CD8-positive, alpha-beta memory T cell (primary cell): ENCODE measurements at regions not wholly inside any gene's neighbourhood (a gene's known extent, or its start where the extent isn't known, plus 50 kb on each side); places are given as distances from the start of the nearest gene placed in this dataset.
"Not testable (repeated sequence)": the region's sequence is repeated elsewhere in the genome, so short reads cannot be mapped to it uniquely, and the experiment has no call there.

ENCODE experiments used
- CTCF ChIA-PET: fragments of 350-600 bp; sonication (Branson Sonifier 250); formaldehyde crosslinking; loops from one replicate; lab custom pipeline; 2021; ENCODE audit warnings: antibody characterized with exemption; lab: Charles Lee
- POLR2A ChIA-PET: fragments of 350-600 bp; sonication (Branson Sonifier 250); formaldehyde crosslinking; loops from one replicate; lab custom pipeline; 2021; ENCODE audit warnings: antibody characterized with exemption; lab: Charles Lee
- DNase-seq, 5 donors: peaks; one replicate each; pipeline versions ENCODE4 v3.0.0 to v3.0.0-alpha.2; 2020 to 2022; ENCODE audit warnings: mixed read lengths in 1 of 5
- H3K27ac ChIP-seq: one replicate; pipeline ENCODE4 v1.7.0; 2013; ENCODE audit warnings: low read depth, mild to moderate bottlenecking, low read length, moderate library complexity
- H3K27me3 ChIP-seq: 2 replicates; pipeline ENCODE4 v1.7.0; 2013; ENCODE audit warnings: low read length, mild to moderate bottlenecking; ENCODE audit not compliant: insufficient read depth, poor library complexity, severe bottlenecking
- H3K36me3 ChIP-seq: 2 replicates; pipeline ENCODE4 v1.7.0; 2013; ENCODE audit warnings: mild to moderate bottlenecking, low read length, moderate library complexity; ENCODE audit not compliant: insufficient read depth
- H3K4me1 ChIP-seq: 2 replicates; pipeline ENCODE4 v1.7.0; 2013; ENCODE audit warnings: mild to moderate bottlenecking, low read length, moderate library complexity; ENCODE audit not compliant: insufficient read depth
- H3K4me3 ChIP-seq: 2 replicates; pipeline ENCODE4 v1.7.0; 2013; ENCODE audit warnings: mild to moderate bottlenecking, low read length
- H3K9me3 ChIP-seq: 2 replicates; pipeline ENCODE4 v1.7.0; 2013; ENCODE audit warnings: mild to moderate bottlenecking, low read length
- H3K27ac Mint-ChIP-seq, 8 donors: one replicate each; pipeline ENCODE4 v1.8.0; 2020 to 2021; ENCODE audit warnings: mixed read lengths in 8 of 8, mild to moderate bottlenecking in 6 of 8, inconsistent platforms in 3 of 8, moderate library complexity in 3 of 8
- H3K27me3 Mint-ChIP-seq, 2 donors: one replicate each; pipeline ENCODE4 v1.8.0; 2020 to 2021; ENCODE audit warnings: mixed read lengths in 2 of 2, mild to moderate bottlenecking in 1 of 2, moderate library complexity in 1 of 2
- H3K36me3 Mint-ChIP-seq, 3 donors: one replicate each; pipeline ENCODE4 v1.8.0; 2020 to 2021; ENCODE audit warnings: mixed read lengths in 3 of 3, inconsistent platforms in 1 of 3, mild to moderate bottlenecking in 1 of 3
- H3K4me1 Mint-ChIP-seq, 3 donors: one replicate each; pipeline ENCODE4 v1.8.0; 2020 to 2021; ENCODE audit warnings: mixed read lengths in 3 of 3, inconsistent platforms in 1 of 3, mild to moderate bottlenecking in 1 of 3
- H3K4me3 Mint-ChIP-seq, 7 donors: one replicate each; pipeline ENCODE4 v1.8.0; 2020 to 2021; ENCODE audit warnings: mixed read lengths in 7 of 7, mild to moderate bottlenecking in 6 of 7, moderate library complexity in 4 of 7, inconsistent platforms in 2 of 7
- H3K9me3 Mint-ChIP-seq, 5 donors: one replicate each; pipeline ENCODE4 v1.8.0; 2020 to 2022; ENCODE audit warnings: mixed read lengths in 5 of 5, mild to moderate bottlenecking in 3 of 5, moderate library complexity in 2 of 5, inconsistent platforms in 1 of 5

DNA sequence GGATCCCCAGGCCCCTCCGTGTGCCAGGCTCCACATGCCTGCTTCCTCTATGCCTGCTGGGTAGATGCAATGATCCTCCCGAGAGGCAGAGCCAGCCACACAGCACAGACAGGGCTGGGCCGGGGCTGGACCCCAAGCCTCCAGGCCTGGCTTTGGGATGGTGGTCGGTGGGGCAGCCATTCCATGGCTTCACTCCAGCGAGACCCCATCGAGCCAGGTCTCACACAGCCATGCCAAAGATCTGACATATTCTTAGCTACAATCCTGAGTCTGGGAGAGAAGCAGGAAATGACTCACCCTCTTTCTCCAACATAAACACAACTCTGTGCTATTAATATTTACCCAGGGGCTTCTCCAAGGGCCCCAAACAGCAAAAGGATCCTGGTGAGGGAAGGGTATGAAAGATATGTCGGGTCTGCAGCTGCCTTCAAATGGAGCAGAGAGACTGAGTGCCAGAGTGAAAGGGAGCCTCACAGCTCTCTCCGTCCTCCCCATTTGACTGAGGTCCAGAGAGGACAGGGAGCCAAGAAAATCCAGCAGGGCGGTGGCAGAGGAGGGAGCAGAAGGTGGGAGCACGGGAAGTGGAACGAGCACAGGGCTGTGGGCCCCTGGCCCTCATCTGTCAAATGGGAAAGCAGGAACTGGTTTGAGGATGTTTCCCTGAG, 639.5 kb downstream of the MATN1 start:
- Histone ChIP-seq H3K9me3 (no peaks in the 10 kb centered on the region), H3K27me3 (peaks cover 3% of the 10 kb centered on the region)
- CTCF ChIA-PET = no interaction called here

DNA sequence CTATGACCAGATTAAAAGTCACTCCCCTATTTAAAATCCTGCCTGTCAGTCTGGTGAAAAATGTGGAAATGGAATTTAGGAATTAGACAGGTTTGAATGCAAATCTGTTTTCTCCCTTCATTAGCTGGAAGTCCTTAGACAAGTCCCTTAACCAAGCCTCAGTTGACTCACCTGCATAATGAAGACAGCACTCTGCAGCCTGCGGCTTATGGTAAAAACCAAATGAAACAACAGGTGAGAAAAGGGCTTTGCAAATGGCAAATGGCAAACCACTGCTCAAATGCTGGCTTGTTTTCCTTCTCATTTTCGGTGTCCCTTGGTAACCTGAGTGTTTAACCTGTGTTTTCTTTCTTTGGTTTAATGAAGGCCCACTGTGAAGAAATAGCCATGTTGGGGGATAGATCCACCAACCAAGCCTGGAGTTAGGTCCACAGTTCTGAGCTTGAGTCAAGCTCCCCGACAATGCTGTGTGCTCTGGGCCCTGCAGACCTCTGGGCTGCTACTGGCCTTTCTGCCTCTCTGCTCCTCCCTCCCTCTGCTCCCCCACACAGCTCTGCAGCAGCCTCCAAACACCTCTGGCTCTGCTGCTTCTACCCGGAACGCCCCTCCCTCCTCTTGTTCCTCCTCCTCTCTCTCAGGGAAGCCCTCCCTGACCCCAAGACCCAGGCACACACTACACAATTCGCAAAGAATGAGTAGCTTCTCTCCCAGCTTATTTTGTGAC, 641.8 kb downstream of the MATN1 start:
- no peaks in the 10 kb centered on the region for H3K9me3 ChIP-seq
- peak overlapping the region in 2 of 8 donors; percentile 65 to 66 for H3K27ac Mint-ChIP-seq
- H3K4me1 Mint-ChIP-seq = peaks cover 0 to 3% (median 0%) of the 10 kb centered on the region in 3 donors
- no peaks in the 10 kb centered on the region for H3K4me1 ChIP-seq
- CTCF ChIA-PET = no interaction called here
- no peaks in the 10 kb centered on the region for H3K36me3 ChIP-seq
- no peaks in the 10 kb centered on the region for H3K9me3 Mint-ChIP-seq
- H3K27me3 Mint-ChIP-seq = peaks cover 17 to 52% of the 10 kb centered on the region in 2 donors
- no peak overlapping the region for H3K4me3 ChIP-seq
- peaks cover 0 to 4% (median 0%) of the 10 kb centered on the region in 3 donors for H3K36me3 Mint-ChIP-seq
- no peak for DNase-seq
- no peak overlapping the region for H3K27ac ChIP-seq
- no peaks in the 10 kb centered on the region for H3K27me3 ChIP-seq
- H3K4me3 Mint-ChIP-seq = no peak overlapping the region
- POLR2A ChIA-PET = no interaction called here

More for the DNA sequence above, 639.5 kb downstream of the MATN1 start:
- H3K27ac ChIP-seq = no peak overlapping the region
- no peak for DNase-seq
- POLR2A ChIA-PET = no interaction called here
- no peaks in the 10 kb centered on the region for H3K9me3 Mint-ChIP-seq
- peaks cover 0 to 4% (median 0%) of the 10 kb centered on the region in 3 donors for H3K36me3 Mint-ChIP-seq
- H3K4me3 ChIP-seq = no peak overlapping the region
- H3K4me3 Mint-ChIP-seq = no peak overlapping the region
- H3K4me1 ChIP-seq = no peaks in the 10 kb centered on the region
- H3K36me3 ChIP-seq = no peaks in the 10 kb centered on the region
- H3K27ac Mint-ChIP-seq = no peak overlapping the region
- peaks cover 23 to 72% of the 10 kb centered on the region in 2 donors for H3K27me3 Mint-ChIP-seq
- no peaks in the 10 kb centered on the region for H3K4me1 Mint-ChIP-seq

DNA sequence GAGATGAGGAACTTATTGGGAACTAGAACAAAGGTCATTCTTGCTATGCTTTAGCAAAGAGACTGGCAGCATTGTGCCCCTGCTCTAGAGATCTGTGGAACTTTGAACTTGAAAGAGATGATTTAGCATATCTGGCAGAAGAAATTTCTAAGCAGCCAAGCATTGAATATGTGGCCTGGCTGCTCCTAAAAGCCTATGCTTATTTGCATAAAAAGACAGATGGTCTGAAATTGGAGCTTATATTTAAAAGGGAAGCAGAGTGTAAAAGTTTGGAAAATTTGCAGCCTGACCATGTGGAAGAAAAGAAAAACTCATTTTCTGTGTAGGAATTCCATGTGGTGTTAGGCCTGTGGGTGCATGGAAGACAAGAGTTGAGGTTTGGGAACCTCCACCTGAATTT, 647.5 kb downstream of the MATN1 start:
- H3K27ac ChIP-seq, POLR2A ChIA-PET, H3K36me3 Mint-ChIP-seq, H3K9me3 Mint-ChIP-seq, H3K27ac Mint-ChIP-seq, H3K4me3 Mint-ChIP-seq, H3K36me3 ChIP-seq, H3K27me3 ChIP-seq, H3K4me3 ChIP-seq, H3K4me1 ChIP-seq, CTCF ChIA-PET, DNase-seq, H3K4me1 Mint-ChIP-seq, H3K9me3 ChIP-seq: not testable (repeated sequence)
- H3K27me3 Mint-ChIP-seq = peaks cover 11 to 19% of the 10 kb centered on the region in 2 donors

GRCh38 chr1:30068787-30069472, 654.5 kb downstream of the MATN1 start:
- POLR2A ChIA-PET = no interaction called here
- Histone ChIP-seq H3K4me3 (no peak overlapping the region), H3K27me3 (no peaks in the 10 kb centered on the region), H3K4me1 (no peaks in the 10 kb centered on the region), H3K27ac (no peak overlapping the region), H3K36me3 (no peaks in the 10 kb centered on the region), H3K9me3 (no peaks in the 10 kb centered on the region)
- Mint-ChIP-seq H3K9me3 (no peaks in the 10 kb centered on the region), H3K4me1 (no peaks in the 10 kb centered on the region), H3K4me3 (no peak overlapping the region), H3K36me3 (no peaks in the 10 kb centered on the region), H3K27ac (no peak overlapping the region), H3K27me3 (peaks cover 9 to 16% of the 10 kb centered on the region in 2 donors)
- CTCF ChIA-PET = no interaction called here
- no peak for DNase-seq

DNA sequence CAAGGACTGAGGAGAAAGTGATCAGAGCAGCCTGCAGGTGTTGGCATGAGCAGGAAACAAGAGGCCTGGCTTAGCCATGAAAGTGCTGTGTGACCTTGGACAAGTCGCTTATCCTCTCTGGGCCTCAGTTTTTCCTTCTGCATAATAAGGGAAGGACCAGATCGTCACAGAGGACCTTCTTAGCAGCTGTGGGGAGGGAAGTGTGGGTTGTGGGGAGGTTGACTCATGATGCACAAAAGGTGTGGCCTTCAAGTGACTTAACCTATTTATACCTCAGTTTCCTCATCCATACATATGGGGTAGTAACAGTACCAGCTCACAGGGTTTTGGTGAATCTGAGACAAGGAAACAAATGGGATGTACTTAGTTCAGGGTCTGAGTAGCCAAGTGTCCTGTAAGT, 658.8 kb downstream of the MATN1 start:
- DNase-seq = no peak
- peaks cover 3 to 4% of the 10 kb centered on the region in 2 donors for H3K27me3 Mint-ChIP-seq
- H3K9me3 Mint-ChIP-seq = no peaks in the 10 kb centered on the region
- no peaks in the 10 kb centered on the region for H3K4me1 Mint-ChIP-seq
- no peaks in the 10 kb centered on the region for H3K4me1 ChIP-seq
- POLR2A ChIA-PET = no interaction called here
- CTCF ChIA-PET = no interaction called here
- no peak overlapping the region for H3K4me3 Mint-ChIP-seq
- no peak overlapping the region for H3K27ac Mint-ChIP-seq
- H3K27ac ChIP-seq = no peak overlapping the region
- no peak overlapping the region for H3K4me3 ChIP-seq
- no peaks in the 10 kb centered on the region for H3K36me3 Mint-ChIP-seq
- no peaks in the 10 kb centered on the region for H3K36me3 ChIP-seq
- H3K9me3 ChIP-seq = no peaks in the 10 kb centered on the region
- H3K27me3 ChIP-seq = no peaks in the 10 kb centered on the region

DNA sequence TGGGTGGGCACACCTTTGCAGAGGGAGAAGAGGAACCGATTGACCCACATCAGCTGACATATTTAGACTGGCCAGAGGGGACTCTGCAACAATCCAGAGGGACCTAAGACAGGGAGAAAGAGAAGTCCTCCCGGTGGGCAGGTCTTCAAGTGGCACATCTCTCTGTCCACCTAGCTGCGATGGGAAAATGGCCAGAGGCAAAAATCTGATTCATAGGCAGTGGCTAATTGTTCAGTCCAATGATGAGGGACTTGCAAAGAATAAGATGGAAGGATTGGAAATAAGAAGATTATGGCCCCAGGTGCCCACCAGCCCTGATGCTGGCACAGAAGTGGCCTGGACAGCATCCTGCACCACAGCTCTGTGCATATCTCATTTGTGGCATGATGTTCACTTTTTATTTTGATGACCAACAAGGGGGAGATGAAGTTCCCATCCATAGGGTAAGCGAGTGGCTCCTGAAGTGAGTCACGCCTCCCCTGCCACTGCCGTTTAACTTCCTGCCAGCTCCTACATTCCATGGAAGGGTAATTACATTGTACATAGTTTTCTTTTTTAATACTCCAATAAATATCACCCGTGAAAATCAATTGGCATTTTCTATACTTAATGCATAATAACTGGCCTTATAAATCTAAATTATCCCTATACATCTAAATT, 659.6 kb downstream of the MATN1 start:
- no peaks in the 10 kb centered on the region for H3K9me3 Mint-ChIP-seq
- H3K27ac Mint-ChIP-seq = no peak overlapping the region
- DNase-seq = no peak
- H3K4me3 Mint-ChIP-seq = no peak overlapping the region
- Histone ChIP-seq H3K27ac (no peak overlapping the region), H3K36me3 (no peaks in the 10 kb centered on the region), H3K27me3 (no peaks in the 10 kb centered on the region), H3K4me1 (no peaks in the 10 kb centered on the region), H3K4me3 (no peak overlapping the region), H3K9me3 (no peaks in the 10 kb centered on the region)
- CTCF ChIA-PET = no interaction called here
- H3K27me3 Mint-ChIP-seq = peaks cover 1 to 6% of the 10 kb centered on the region in 2 donors
- no peaks in the 10 kb centered on the region for H3K36me3 Mint-ChIP-seq
- POLR2A ChIA-PET = interaction anchor here (0.5 kb wide), 1 partner anchor 34 kb away, joined by 3 read pairs; no protein-coding TSS in a partner anchor
- H3K4me1 Mint-ChIP-seq = no peaks in the 10 kb centered on the region

DNA sequence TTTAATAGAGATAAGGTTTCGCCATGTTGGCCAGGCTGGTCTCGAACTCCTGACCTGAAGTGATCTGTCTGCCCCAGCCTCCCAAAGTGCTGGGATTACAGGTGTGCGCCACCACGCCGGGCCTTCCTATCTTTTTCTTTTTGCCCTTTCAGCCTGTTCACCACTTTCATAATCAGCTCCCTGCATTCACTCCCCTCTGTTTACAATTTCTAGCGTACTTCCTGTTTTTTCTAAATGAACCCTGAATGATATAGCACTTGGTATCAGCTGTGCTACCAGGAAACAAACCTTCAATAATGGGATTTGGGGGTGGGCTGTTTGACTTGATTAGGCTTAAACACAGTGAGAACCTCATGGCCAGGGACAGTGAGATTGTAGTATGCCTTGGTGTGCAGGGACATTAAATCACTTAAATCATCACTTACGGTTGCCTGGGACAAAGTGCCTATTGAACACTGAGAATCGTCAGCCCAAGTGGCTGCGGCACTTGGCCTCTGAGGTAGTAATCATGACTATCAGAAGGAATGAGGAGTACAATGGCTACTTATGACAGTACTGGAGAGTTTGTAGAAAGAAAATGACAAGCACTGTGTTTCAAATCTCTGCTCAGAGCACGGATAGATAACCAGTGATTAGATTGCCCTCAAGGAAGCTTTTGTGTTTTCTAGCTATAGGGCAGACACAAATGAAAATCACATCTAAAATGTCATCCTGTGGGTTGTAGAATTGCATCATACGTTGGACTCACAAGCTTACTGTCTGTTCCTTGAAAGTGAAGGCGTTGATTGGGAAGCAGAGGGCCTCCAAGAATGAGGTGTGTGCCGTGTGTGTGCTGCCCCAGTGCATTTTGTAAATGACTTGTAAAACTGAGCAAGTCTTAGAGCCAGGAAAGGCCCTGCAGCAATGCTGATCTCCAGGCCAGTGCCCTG, 661.8 kb downstream of the MATN1 start:
- peaks cover 6 to 10% of the 10 kb centered on the region in 2 donors for H3K27me3 Mint-ChIP-seq
- no peaks in the 10 kb centered on the region for H3K9me3 Mint-ChIP-seq
- DNase-seq = no peak
- H3K27ac Mint-ChIP-seq = peak overlapping the region in 2 of 8 donors; percentile 29 to 30
- no peaks in the 10 kb centered on the region for H3K27me3 ChIP-seq
- no peaks in the 10 kb centered on the region for H3K36me3 ChIP-seq
- ChIA-PET POLR2A (no interaction called here), CTCF (no interaction called here)
- H3K27ac ChIP-seq = no peak overlapping the region
- H3K36me3 Mint-ChIP-seq = no peaks in the 10 kb centered on the region
- no peaks in the 10 kb centered on the region for H3K4me1 Mint-ChIP-seq
- no peak overlapping the region for H3K4me3 Mint-ChIP-seq
- no peaks in the 10 kb centered on the region for H3K9me3 ChIP-seq
- no peaks in the 10 kb centered on the region for H3K4me1 ChIP-seq
- H3K4me3 ChIP-seq = no peak overlapping the region
